ENCODE measurements at regions not wholly inside any gene's neighbourhood (a gene's known extent, or its start where the extent isn't known, plus 50 kb on each side); places are given as distances from the start of the nearest gene placed in this dataset.
A peak's percentile ranks its signal among the peaks of the same experiment; 100 is the strongest.

DNA sequence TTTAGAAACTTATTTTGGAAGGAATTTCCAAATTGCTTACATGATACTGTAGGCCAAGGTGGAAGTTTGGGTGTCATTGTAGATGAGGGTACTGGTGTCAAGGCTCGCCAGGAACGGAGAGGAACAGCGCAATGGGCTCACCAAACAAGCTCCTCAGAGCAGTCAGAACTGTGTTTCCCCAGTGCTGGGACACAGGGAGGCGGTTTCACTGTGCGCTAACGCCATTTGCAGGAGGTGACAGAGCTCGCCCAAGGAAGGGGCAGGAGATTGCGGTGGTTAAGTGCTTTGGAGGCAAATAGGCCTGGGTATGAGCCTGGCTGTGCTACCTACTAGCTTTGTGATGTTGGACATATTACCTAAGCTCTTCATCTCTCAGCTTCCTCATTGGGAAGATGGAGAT, 57.3 kb downstream of the HHEX start:
- Histone ChIP-seq H3K27me3 (ENCODE audit: insufficient read depth, low read length) (no peaks in the 10 kb centered on the region), H2AFZ (ENCODE audit: low read length, unreplicated experiment) (no peak overlapping the region), H3K36me3 (ENCODE audit: insufficient read depth, low read length) (no peaks in the 10 kb centered on the region), H3K27ac (ENCODE audit: low read depth, low read length) (no peak overlapping the region), H3K4me3 (ENCODE audit: low read depth, low read length) (no peak overlapping the region), H3K79me2 (ENCODE audit: control insufficient read depth, insufficient read depth, low read length, unreplicated experiment) (no peaks in the 10 kb centered on the region), H3K4me1 (ENCODE audit: control insufficient read depth, insufficient read depth, low read length, unreplicated experiment) (peaks cover 11% of the 10 kb centered on the region)

DNA sequence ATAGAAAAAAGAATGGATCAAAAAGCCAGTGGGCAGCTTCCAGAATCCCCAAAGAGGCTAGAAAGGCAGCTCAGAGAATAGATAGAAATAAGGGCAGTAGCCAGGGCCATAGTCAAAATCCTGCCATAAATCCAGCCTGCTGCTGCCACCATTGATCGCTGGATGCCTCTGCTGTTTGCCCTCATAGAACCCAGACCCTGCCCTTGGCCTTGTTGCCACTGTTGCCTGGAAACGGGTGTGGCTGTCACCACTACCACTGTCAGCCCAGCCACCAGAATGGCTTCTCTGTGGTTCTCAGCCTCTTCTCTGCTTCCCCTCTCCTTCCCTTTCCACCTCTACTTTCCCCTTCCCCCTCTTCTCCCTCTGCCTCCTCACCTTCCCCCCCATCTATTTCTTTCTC, 57.8 kb downstream of the HHEX start:
- Histone ChIP-seq H3K79me2 (ENCODE audit: control insufficient read depth, insufficient read depth, low read length, unreplicated experiment) (no peaks in the 10 kb centered on the region), H2AFZ (ENCODE audit: low read length, unreplicated experiment) (no peak overlapping the region), H3K4me3 (ENCODE audit: low read depth, low read length) (no peak overlapping the region), H3K27me3 (ENCODE audit: insufficient read depth, low read length) (no peaks in the 10 kb centered on the region), H3K36me3 (ENCODE audit: insufficient read depth, low read length) (no peaks in the 10 kb centered on the region), H3K27ac (ENCODE audit: low read depth, low read length) (no peak overlapping the region), H3K4me1 (ENCODE audit: control insufficient read depth, insufficient read depth, low read length, unreplicated experiment) (peaks cover 11% of the 10 kb centered on the region)

DNA sequence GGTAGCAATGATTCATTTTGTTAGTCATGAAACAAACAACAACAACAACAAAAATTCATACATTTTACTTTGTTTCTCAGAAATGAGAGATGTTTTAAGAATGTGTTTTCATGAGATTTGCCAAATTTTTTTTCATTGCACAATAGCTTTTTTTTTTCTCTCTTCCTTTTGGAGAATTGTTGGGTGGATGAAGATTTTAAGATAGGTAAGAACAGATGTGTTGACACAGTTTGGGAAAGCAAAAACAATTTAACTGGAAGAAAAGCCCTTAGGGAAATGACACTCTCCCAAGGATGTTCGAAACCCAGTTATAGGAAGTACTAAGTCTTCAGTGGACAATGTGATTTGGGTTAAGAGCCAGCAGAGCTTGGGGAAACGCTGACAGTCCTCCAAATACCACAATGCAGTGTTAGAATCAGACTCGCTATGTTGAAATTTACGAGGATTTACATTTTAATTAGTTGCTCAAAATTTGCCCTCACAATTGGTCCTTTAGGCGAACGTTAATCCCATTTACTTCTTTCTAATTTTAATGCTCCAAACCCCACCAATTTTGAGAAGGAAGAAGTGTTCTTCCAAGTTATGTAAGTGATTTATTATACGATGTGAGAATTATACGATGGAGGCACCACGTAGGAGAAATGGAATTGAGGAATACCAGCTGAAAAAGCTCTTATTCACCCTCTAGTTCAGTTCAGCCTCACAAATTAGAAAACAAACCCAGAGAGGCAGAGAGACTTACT, 61.2 kb downstream of the HHEX start:
- no peak overlapping the region for H3K27ac ChIP-seq (ENCODE audit: low read depth, low read length)
- H3K27me3 ChIP-seq (ENCODE audit: insufficient read depth, low read length): no peaks in the 10 kb centered on the region
- no peak overlapping the region for H2AFZ ChIP-seq (ENCODE audit: low read length, unreplicated experiment)
- no peaks in the 10 kb centered on the region for H3K36me3 ChIP-seq (ENCODE audit: insufficient read depth, low read length)
- no peaks in the 10 kb centered on the region for H3K79me2 ChIP-seq (ENCODE audit: control insufficient read depth, insufficient read depth, low read length, unreplicated experiment)
- peaks cover 15% of the 10 kb centered on the region for H3K4me1 ChIP-seq (ENCODE audit: control insufficient read depth, insufficient read depth, low read length, unreplicated experiment)
- H3K4me3 ChIP-seq (ENCODE audit: low read depth, low read length): no peak overlapping the region

DNA sequence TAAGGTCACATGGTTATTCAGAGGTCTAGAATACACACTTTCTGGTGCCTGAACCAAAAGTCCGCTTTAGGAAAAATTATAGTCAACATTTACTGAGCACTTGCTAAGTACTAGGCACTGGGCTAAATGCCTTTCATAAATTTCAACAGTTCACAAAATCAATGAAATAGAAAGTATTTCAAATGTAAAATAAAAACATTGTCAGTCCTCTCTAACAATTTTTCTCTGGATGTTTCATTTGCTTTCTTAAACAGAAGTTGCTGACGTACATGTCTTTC, 61.7 kb downstream of the HHEX start:
- no peaks in the 10 kb centered on the region for H3K36me3 ChIP-seq (ENCODE audit: insufficient read depth, low read length)
- H3K27ac ChIP-seq (ENCODE audit: low read depth, low read length): no peak overlapping the region
- no peaks in the 10 kb centered on the region for H3K79me2 ChIP-seq (ENCODE audit: control insufficient read depth, insufficient read depth, low read length, unreplicated experiment)
- peaks cover 20% of the 10 kb centered on the region for H3K4me1 ChIP-seq (ENCODE audit: control insufficient read depth, insufficient read depth, low read length, unreplicated experiment)
- H3K27me3 ChIP-seq (ENCODE audit: insufficient read depth, low read length): no peaks in the 10 kb centered on the region
- H2AFZ ChIP-seq (ENCODE audit: low read length, unreplicated experiment): no peak overlapping the region
- H3K4me3 ChIP-seq (ENCODE audit: low read depth, low read length): no peak overlapping the region

DNA sequence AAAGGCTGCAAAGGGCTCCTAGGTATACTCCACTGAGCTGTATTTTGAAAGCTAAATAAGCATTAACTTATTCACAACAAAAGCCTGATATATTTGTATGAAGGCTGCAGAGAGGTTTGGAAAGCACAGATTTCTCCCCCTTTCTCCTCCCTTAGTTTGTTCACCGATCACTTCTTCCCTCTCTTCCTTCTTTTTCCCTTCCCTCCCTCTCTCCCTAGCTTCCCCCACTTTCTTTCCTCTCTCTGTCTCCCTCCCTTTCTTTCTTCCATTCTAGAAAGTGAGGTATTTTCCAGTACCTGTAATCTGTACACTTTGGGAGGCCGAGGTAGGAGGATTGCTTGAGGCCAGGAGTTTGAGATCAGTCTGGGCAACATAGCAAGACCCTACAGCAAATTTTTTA, 62.1 kb downstream of the HHEX start:
- Histone ChIP-seq H3K27ac (ENCODE audit: low read depth, low read length) (no peak overlapping the region), H3K27me3 (ENCODE audit: insufficient read depth, low read length) (no peaks in the 10 kb centered on the region), H3K79me2 (ENCODE audit: control insufficient read depth, insufficient read depth, low read length, unreplicated experiment) (no peaks in the 10 kb centered on the region), H3K4me1 (ENCODE audit: control insufficient read depth, insufficient read depth, low read length, unreplicated experiment) (peaks cover 23% of the 10 kb centered on the region), H3K4me3 (ENCODE audit: low read depth, low read length) (no peak overlapping the region), H2AFZ (ENCODE audit: low read length, unreplicated experiment) (no peak overlapping the region), H3K36me3 (ENCODE audit: insufficient read depth, low read length) (no peaks in the 10 kb centered on the region)

DNA sequence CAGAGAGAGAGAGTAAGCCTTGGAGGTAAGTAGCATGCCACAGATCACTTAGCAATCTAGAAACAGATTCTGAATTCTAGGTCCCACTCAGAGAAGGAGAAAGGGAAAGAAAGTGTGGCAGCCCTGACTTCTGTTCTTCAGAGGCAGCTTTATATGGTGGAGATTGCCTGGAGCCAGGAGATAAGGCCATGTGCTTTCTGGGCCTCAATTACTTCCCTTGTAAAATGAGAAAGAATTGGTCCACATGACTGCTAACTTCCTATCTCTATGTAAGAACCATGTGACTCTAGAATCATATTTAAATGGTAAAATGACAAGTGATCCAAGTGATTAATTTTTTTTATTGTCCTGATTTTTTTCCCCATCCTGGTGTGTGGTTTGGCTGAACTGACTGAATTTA, 64.1 kb downstream of the HHEX start:
- Histone ChIP-seq H3K27me3 (ENCODE audit: insufficient read depth, low read length) (no peaks in the 10 kb centered on the region), H3K27ac (ENCODE audit: low read depth, low read length) (no peak overlapping the region), H3K36me3 (ENCODE audit: insufficient read depth, low read length) (no peaks in the 10 kb centered on the region)

DNA sequence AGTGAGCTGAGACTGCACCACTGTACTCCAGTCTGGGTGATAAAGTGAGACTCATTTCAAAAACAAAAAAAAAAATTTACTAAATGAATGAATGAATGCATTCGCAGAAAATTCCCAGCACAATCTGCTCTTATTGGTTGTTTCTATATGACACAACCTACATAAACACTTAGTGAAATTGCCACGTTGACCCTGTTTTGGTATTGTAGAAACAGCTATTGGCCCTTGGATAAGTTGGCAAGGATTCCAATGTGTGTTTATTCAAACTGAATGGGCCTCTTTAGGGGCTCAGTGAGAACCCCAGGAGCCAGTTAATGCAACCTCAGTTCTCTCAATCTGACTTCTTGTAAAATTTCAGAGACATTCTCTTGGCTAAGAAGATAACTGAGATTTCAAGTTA, 66.0 kb downstream of the HHEX start:
- H2AFZ ChIP-seq (ENCODE audit: low read length, unreplicated experiment): no peak overlapping the region
- H3K4me1 ChIP-seq (ENCODE audit: control insufficient read depth, insufficient read depth, low read length, unreplicated experiment): peaks cover 29% of the 10 kb centered on the region
- H3K79me2 ChIP-seq (ENCODE audit: control insufficient read depth, insufficient read depth, low read length, unreplicated experiment): no peaks in the 10 kb centered on the region
- no peaks in the 10 kb centered on the region for H3K27me3 ChIP-seq (ENCODE audit: insufficient read depth, low read length)
- no peaks in the 10 kb centered on the region for H3K36me3 ChIP-seq (ENCODE audit: insufficient read depth, low read length)
- no peak overlapping the region for H3K4me3 ChIP-seq (ENCODE audit: low read depth, low read length)
- H3K27ac ChIP-seq (ENCODE audit: low read depth, low read length): no peak overlapping the region

More for the DNA sequence above, 64.1 kb downstream of the HHEX start:
- H3K79me2 ChIP-seq (ENCODE audit: control insufficient read depth, insufficient read depth, low read length, unreplicated experiment): no peaks in the 10 kb centered on the region
- no peak overlapping the region for H2AFZ ChIP-seq (ENCODE audit: low read length, unreplicated experiment)
- H3K4me3 ChIP-seq (ENCODE audit: low read depth, low read length): no peak overlapping the region
- peaks cover 29% of the 10 kb centered on the region for H3K4me1 ChIP-seq (ENCODE audit: control insufficient read depth, insufficient read depth, low read length, unreplicated experiment)

DNA sequence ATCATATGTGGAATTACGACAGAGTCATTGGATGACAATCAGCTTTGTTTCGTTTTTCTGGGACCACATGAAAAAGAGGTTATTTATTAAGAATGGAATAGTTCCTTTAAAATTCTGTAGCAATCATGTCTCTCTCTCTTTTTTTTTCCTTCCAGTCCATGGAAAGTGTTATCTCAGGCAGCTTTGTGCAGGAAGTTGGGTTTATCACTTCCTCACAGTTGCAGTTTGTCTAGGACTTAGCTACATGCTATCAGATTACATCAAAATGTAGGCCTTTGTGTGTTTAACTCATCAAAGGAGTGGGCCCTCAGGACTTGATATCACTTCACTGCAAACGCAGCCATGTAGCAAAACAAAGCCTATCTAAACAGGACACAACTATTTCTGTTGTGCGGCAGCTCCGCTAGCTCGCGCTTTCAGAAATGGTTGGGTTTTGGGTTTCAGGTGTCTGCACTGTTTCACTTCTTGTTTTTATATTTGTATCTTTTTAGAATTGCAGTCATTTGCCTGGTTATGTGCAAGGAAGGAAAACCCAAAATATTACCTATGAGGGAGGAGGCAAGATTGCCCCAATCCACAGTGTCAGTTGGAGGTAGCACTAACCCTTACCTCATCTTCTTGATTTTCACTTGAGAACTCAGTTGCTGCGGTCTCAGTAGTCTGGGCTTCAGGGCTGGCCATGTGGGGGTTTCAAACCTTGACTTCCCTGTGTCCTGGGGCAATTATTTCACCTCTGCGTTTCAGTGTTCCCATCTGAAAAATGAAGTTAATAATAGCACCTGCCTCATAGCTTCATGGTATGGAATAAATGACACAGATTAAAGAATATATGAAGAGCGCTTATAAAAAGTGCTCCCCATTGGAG, 66.7 kb downstream of the HHEX start:
- no peak overlapping the region for H3K27ac ChIP-seq (ENCODE audit: low read depth, low read length)
- no peak overlapping the region for H3K4me3 ChIP-seq (ENCODE audit: low read depth, low read length)
- H2AFZ ChIP-seq (ENCODE audit: low read length, unreplicated experiment): peak overlapping the region; percentile 49

DNA sequence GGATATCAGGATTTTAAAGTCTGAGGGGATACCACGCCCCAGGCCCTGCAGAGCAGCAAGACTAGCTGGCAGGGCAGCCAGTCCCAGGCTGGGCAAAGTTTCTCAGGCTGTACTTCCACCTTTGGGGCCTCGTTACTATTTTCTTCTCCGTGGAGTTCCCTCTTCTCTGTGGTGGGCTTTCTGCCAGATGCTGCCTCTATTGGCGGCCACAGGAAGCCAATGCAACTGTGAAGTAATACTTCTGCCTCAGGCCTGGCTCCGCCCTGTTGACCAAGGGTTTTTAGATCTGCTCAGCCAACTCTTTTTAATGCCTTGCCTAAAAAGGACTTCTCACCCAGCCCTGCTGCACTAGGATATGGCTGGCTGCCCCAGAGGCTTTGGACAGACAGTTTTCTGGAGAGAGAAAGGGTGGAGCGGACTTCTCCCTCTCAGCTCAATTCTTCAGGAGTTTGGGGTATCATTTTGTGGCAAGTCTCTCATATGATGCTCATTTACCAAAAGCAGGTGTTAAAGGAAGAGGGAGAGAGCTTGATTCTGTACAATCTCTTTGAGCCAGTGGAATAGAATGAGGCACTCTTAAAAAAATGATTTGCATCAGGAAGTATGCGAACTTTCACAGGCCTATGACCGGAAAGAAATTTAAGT, 67.4 kb downstream of the HHEX start:
- H2AFZ ChIP-seq (ENCODE audit: low read length, unreplicated experiment): peak overlapping the region; percentile 49
- H3K79me2 ChIP-seq (ENCODE audit: control insufficient read depth, insufficient read depth, low read length, unreplicated experiment): no peaks in the 10 kb centered on the region
- H3K4me3 ChIP-seq (ENCODE audit: low read depth, low read length): no peak overlapping the region
- H3K36me3 ChIP-seq (ENCODE audit: insufficient read depth, low read length): no peaks in the 10 kb centered on the region
- no peaks in the 10 kb centered on the region for H3K27me3 ChIP-seq (ENCODE audit: insufficient read depth, low read length)
- peaks cover 30% of the 10 kb centered on the region for H3K4me1 ChIP-seq (ENCODE audit: control insufficient read depth, insufficient read depth, low read length, unreplicated experiment)
- no peak overlapping the region for H3K27ac ChIP-seq (ENCODE audit: low read depth, low read length)

More for the DNA sequence above, 66.7 kb downstream of the HHEX start:
- Histone ChIP-seq H3K36me3 (ENCODE audit: insufficient read depth, low read length) (no peaks in the 10 kb centered on the region), H3K4me1 (ENCODE audit: control insufficient read depth, insufficient read depth, low read length, unreplicated experiment) (peaks cover 29% of the 10 kb centered on the region), H3K79me2 (ENCODE audit: control insufficient read depth, insufficient read depth, low read length, unreplicated experiment) (no peaks in the 10 kb centered on the region), H3K27me3 (ENCODE audit: insufficient read depth, low read length) (no peaks in the 10 kb centered on the region)

DNA sequence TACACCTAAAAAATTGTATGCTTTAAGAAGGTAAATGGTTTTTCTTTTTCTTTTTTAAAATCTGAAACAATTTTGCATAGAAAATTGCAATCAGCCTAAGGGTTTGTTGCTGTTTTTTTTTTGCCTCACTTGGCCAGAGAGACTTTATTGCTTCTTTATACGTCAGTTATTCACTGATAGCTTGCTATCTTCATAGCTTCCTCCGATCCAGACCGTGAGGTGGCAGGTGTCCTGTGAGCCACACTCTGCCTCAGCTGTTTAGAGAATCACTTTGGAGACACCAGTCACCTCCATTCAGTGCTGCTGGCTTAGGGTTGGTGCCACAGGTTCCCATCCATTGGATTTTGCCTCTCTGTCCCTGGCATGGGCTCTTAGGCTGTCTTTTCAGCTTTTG, 68.0 kb downstream of the HHEX start:
- Histone ChIP-seq H2AFZ (ENCODE audit: low read length, unreplicated experiment) (no peak overlapping the region), H3K27me3 (ENCODE audit: insufficient read depth, low read length) (no peaks in the 10 kb centered on the region), H3K79me2 (ENCODE audit: control insufficient read depth, insufficient read depth, low read length, unreplicated experiment) (no peaks in the 10 kb centered on the region), H3K4me3 (ENCODE audit: low read depth, low read length) (no peak overlapping the region), H3K36me3 (ENCODE audit: insufficient read depth, low read length) (no peaks in the 10 kb centered on the region), H3K27ac (ENCODE audit: low read depth, low read length) (no peak overlapping the region), H3K4me1 (ENCODE audit: control insufficient read depth, insufficient read depth, low read length, unreplicated experiment) (peaks cover 30% of the 10 kb centered on the region)
